ENCODE measurements at regions not wholly inside any gene's neighbourhood (a gene's known extent, or its start where the extent isn't known, plus 50 kb on each side); places are given as distances from the start of the nearest gene placed in this dataset.
"Not testable (repeated sequence)": the region's sequence is repeated elsewhere in the genome, so short reads cannot be mapped to it uniquely, and the experiment has no call there.

DNA sequence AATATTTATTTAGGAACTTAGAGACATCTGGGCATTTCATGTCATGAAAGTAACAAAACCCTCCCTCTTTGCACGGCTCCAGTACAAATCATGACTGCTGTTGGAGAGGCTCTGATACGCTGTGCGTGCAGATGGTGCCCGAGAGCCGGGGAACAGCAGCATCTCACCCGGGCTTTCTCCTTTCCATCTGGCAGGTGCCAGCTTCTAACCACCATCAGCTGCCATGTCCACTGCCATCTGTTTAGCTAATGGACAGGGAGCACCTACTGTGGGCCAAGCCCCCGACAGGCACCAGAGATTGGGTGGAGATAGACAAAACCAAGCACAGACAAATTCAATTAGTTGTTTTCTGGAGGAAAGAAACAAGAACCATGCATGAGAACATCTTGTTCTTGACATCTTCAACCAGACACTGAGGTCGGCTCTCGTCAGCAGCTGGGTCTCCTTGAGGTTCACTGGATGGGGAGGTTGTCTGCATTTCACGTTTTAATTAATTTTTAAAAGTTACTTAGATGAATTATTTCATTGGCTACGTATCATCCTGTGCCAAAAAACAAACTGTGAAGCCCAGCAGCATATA lies 323.7 kb downstream of the THBS2 start:
- DNase-seq: no peak

DNA sequence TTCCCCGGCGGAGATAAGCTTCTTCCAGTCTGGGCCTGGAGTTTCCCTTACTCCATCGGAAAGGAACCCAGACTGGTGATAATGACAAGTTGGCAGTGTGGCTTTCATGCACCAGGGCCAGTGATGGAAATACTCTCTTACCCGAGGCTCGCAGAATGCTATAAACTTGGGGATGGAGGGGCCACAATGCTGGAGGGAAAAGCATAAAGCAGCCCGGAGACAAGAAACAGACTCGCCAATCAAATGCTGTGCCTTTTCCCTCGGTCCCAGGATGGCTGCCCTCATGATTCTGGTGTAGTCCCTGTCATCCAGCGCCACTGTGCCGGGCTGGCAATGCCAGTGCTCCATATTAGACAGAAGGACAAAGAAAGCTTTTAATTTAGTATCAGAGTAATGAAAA lies 325.6 kb downstream of the THBS2 start:
- no peak for DNase-seq

DNA sequence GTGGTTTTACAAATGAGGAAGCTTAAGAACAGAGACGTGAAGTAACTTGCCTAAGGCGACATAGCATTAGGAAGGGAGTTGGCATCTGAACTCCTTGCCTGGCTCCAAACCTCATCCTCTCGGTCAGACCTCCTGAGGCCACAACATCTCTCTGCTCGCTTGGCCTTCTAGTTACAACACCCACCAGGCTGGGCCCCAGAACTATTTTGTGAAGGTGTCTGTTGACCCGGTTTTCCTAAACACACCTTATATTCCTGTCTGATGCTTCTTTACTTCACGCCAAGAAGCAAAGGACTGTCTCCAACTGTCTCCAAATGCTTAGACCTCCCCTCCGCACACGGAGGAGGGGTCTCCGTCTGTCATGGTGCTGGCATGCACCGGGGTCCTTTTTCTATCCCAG lies 326.6 kb downstream of the THBS2 start:
- DNase-seq: no peak

DNA sequence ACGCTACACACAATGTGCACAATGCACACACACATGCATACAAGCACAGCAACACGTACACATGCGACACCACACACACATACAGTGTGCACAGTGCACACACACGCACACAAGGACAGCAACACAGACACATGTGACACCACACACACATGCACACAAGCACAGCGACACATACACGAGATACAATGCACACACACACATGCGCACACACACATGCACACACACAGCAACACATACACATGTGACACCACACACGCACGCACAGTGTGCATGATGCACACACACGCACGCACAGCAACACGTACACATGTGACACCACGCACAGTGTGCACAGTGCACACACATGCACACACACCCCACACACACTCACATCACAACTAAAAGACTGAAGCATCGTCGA lies 327.3 kb downstream of the THBS2 start:
- no peak for DNase-seq

DNA sequence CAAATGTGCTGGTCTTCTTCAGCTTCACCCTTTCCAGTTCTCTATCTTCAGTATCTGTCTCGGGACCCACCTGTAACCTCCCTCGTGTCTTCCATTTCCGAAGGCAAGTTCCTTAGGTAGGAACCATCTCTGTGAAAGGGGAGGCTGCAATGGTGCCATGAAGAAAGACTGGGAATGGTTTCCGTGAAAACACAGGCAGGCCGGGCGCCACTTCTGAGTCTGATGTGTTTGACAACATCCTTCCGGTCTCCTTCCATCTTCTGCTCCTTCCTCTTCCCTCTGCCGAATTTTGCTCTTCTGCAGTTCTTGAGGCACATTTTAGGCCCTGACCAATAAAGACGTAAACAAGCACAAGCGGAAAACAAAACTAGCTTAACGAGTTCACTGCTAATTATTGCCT lies 328.0 kb downstream of the THBS2 start:
- DNase-seq: no peak

DNA sequence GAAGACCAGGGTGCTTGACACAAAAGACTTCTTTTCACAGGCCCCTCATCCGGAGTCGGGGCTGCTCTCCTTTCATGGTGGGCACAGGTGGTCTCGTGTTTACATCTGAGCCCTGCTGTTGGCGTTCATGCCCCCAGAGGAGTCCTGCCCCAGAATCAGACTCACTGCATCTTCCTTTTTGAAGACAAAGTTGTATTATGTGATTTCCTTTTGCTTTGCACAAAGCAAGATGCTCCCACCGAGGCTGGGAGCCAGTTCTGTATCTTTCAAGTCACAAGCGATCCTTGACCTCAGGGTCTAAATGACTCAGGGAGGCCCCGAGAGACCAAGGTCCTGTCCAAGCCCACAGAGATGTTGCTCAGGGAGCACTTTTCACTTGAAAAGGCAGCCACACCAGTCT lies 330.5 kb downstream of the THBS2 start:
- no peak for DNase-seq

DNA sequence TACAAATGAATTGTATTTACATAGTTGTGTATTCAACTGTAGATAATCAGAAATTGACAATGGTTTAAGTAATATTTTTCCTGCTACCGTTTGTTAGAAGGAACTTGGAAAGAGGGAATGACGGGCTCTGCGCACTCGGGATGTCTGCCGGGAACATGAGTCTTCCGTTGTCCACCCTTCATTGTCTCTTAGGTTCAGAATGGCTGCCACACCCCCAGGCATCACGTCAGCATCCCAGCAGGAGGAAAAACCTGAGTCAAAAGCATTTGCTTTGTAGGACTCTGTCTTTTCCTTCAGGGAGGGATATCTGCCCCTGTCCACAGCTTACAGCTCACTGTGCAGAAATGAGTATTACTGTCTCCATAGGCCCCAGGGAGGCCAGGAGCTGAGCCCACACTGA lies 331.2 kb downstream of the THBS2 start:
- DNase-seq: no peak

DNA sequence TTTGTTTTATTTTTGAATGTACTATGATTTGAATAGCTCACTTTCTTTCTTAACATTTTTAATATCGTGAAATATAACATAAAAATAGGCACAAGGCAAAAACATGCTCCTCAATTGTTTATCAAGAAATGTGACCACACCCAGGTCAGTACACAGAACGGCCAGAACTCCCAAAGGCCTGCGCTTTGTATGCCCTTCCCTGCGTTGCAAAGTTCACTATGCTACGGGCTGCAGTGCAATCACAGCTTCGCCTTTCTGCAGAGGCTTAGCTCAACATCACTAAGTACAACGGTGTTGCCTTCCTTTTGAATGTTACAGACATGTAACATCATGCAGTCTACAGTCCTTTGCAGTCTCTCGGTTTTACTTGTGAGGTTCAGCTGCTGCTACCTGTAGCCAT lies 333.4 kb downstream of the THBS2 start:
- no peak for DNase-seq

DNA sequence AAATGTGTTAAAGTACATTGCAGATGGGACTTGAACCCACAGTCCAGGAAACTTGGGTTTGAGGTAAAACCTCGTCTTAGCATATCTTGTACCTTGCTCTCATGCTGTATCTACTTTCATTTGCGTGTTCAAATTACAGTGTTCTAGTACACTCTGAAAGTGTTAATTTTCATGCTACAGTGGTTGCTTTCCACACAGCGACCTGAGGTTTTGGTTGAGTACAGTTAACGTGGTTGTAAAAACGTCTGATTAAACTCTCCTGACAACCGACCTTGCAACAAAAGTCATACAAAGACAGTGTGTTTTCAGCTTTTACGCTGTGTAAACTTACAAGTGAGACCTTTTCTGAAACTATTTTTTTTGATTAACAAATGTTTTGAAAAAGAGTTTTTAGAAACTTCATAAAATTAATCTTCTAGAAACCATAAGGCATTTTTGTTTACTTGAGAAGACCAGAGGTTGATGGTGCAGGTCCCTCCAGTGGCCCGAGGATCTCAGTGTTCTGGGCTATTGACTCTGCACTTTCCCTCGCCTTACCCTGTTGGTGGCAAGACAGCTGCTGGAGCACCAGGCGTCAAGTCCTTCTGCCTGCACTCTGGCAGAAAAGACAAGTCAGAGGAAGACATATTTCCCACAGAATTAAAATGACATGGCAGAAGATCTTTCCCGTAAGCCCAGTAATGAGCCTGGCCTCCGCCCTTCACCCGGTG lies 334.0 kb downstream of the THBS2 start:
- DNase-seq: no peak

DNA sequence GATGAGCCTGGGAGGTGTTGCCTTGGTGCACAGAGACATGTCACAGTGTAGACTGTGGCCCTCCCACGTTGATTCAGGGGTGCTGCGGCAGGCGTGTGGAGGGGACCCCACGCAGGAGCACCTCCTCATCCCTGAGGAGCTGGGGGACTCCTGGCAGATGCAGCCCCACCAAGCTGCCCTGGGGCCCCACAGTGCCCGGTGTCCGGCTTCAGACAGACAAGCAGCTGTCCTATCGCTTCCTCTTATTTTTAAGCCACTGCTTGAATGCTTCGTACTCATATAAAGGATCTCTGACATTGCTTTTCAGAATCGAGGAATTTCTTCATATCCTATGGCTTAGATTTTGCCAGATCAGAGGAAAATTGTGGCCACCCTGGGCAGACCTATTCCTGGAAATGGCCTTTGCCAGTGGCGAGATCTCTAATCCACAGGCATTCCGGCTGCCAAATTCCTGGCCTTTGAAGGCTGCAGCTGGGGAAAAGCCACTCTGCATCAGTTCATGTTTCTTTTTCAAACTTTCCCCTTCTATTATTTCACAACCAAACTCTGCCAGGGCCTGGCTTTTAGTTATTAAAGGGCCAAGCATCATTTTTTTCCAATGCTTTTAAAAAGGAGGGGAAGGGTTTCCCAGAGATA lies 337.0 kb downstream of the THBS2 start:
- no peak for DNase-seq

DNA sequence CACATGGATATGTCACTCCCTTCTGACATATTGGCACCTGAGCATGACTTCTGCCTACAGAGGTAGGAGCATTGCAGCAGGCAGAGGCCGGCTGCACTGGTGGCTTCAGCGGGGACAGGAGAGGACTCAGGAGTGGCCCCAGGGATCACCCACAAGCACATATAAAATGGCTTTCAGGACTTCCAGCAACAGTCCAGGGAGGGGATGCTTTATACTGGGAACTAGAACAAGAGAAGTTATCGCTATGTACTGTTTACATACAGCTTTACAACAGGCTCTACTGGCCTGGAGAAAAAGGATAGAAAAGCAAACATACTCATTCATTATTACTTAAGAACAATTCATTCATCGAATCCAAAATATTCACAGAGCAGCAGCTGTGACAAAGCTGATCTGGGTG lies 337.8 kb downstream of the THBS2 start:
- DNase-seq: no peak

DNA sequence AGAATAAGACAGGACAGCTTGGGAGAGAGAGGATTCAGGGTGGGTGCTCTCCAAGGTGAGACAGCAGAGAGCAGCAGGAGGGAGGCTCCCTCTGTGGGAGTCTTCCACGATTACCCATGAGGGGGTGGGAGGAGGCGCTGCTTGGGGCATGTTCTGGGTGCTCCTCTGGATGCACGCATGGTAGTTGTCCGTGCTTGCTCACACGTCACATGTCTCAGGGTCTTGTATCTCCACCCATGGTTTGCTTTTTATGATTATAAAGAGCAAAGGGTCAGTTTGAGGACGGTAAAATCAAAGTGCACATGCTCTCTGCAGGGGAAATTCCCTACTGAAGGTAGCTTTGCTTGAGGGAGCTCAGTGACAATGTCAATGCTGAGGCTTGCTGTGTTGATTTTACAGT lies 338.4 kb downstream of the THBS2 start:
- DNase-seq: no peak

DNA sequence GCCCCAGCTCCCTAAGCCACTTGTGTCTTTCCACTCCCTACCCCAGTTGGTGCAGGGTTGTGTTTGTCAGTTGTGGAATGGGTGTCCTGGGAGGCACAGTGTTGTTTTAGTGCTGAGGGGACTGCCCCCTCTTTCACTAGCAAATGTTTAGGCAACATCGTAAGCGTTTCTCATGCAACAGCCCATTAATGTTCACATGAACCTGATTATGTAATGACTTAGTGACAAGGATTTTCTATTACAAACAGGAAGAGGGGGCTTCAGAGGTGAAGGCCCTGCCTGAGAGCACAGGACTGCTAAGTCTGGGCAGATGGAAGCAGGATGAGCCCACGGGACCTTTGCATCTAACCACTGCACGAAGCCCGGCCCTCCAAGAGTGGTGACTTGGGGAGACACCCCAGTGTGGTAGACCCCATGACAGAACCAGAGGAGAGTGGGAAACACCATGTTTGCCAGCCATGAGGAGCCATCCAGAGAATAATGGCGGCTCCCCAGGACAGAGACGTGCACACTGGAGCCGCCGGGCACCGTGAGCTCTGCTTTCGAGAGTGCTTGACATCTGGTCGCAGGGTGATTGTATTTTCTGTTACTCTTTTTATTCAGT lies 339.7 kb downstream of the THBS2 start:
- no peak for DNase-seq

DNA sequence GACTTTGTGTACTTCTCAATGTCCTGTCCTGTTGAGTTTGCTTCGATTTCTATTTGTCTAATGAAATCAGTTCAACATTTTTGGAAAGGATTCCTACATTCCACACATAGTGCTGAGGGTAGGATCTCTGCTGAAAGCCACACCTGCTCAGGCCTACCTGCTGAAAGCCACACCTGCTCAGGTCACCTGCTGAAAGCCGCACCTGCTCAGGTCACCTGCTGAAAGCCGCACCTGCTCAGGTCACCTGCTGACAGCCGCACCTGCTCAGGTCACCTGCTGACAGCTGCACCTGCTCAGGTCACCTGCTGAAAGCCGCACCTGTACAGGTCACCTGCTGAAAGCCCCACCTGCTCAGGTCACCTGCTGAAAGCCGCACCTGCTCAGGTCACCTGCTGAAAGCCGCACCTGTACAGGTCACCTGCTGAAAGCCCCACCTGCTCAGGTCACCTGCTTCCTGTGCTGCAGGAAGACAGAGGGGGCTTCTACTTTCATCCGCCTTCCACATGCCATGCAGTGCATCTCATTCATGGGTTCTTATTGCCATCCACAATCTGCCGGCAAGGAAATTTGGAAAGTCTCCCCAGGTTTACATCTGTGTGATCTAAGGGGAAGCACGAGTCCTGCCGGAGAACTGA lies 340.3 kb downstream of the THBS2 start:
- DNase-seq: not testable (repeated sequence)

DNA sequence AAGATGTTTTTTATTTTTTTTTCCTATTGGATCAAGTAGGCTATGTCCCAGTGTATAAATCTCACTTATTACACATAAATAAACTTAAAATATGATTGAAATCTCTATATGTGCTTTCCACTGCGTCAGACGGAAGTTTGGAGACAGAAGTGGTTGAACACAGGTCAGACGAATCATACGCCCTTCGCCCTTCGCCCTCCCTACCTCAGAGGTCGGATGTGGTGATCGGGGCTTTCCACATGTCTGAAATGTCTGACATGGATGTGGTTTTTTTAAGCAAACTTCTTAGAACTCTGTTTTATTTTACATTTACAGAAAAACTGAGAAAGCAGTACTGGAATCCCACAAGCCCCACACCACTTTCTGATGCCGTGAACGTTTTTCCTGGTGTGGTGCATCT lies 344.4 kb downstream of the THBS2 start:
- peak; percentile 20 for DNase-seq

DNA sequence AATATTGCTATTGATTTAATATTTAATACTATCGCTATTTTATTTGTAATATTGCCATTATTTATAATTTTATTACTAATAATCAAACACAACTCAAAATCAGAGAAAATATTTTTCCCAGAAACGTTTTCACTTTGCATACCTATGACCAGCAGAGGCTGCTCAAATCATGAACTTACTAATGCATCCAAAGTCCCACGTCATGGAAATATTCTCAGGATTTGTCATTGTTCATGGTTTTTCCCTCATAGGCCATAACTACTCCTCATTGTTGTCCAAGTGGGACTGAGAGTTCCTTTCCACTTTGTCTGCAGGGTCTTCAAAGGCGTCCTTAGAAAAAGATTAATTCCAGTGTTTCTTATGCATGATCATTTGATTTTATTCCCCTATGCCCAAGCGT lies 344.8 kb downstream of the THBS2 start:
- DNase-seq: no peak

DNA sequence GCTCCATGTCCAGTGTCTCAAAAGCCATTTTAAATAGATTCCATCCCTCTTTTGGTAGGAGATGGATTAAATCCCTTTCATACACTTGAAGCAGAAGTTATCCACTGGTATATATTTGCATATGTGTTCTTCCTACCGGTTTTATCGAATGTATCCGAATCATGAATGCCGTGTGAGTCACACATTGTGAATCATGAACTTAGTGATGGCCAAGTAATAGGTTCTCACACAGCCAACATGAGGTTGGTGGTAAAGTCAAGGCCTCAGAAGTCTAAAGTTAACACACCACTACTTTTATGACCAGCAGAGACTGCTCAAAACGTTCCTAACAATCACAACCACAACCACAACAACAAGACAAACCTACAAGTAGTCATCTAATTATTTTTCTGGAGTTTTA lies 345.5 kb downstream of the THBS2 start:
- no peak for DNase-seq

DNA sequence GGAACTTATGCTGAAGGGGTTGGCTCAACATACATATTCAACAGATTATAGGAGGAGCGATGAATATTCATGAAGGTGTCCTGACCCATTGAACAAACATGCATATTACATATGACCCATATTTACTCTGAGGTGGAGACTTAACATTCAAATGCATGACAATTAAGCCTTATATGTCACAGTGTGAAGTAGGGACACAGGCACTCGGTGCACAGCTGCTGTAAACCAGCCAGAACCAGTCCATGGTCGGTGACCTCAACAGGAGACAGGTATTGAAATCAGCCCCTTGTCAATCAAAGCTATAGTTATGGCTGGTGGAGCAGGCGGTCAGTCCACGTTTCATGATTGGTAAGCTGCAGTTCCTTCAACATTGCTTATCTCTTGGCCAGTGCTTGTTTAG lies 347.3 kb downstream of the THBS2 start:
- no peak for DNase-seq

DNA sequence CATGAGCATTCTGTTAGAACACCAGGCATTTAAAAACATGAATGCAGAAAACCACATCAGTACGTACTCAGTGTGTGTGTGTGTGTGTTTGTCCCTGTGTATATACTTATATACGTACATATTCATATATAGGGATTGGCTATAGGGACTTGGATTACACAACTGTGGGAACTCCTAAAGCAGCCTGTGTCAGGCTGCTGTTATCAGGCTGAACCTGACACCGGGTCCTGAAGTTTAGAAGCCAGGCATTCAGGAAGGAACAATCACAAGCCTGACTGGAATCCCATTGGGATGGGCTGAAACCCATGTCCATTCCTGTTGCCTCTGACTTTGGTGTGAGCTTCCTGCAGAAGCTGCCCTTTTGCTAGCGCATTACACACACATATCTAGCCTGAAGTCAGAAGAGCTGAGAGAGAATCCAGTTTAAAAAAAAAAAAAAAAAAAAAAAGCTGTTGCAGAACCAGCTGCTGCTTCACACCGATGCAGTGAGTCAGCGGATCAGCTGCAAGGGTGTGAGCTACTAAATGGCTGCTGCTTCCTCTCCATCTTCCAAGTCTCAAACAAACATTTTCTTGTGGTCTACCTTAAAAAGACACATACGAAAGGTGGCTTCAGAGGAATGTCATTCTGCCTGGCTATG lies 348.1 kb downstream of the THBS2 start:
- peak; percentile 1 for DNase-seq

DNA sequence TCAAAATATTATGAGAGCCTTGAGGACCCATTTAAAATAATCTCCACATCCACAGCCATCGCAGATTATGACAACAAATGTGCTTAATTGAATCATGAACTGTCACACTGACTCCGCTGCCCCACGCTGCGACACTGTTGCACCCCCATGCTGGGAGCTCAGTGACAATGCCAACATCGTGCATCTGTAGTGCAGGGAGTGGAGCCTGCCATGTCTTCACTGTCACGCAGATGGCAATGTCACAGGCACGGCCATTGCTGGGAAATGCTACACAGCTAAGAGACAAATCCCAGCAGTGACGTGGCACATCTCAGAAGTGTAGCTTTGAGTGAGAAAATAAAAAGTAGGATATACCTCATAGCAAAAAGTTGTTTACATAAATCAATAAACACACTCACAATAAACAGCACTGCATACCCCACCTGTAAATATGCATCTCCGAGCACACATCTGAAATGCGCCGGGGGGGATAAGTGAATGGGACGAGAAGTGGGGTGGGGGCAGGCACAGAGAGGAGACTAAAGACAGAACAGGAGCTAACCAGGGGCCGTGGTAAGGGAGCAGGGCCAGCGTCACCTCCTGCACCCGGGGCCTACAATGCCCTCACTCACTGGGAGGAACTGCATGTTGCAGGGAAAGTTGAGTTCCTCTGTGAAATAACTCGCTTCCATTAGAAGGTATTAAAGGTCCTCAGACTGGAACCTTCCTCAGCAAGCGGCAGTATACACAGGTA lies 349.9 kb downstream of the THBS2 start:
- no peak for DNase-seq

DNA sequence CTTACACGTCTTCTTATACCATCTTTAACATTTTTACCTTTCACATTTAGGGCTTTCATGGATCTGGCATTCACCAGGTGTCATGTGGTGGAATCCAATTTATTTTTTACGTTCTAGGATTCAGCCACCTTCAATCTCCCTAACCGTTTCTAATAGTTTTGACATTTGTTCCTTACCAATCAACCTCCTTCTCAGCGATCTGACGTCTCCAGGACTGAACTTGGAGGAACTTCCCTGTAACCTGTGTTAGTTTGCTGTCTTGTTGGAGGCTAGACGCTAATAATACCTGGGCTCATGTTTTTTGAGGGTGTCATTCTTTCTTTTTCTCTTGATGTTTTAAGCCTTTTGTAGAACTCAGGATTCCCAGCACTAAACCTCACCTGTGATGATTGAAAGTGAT lies 351.6 kb downstream of the THBS2 start:
- no peak for DNase-seq

DNA sequence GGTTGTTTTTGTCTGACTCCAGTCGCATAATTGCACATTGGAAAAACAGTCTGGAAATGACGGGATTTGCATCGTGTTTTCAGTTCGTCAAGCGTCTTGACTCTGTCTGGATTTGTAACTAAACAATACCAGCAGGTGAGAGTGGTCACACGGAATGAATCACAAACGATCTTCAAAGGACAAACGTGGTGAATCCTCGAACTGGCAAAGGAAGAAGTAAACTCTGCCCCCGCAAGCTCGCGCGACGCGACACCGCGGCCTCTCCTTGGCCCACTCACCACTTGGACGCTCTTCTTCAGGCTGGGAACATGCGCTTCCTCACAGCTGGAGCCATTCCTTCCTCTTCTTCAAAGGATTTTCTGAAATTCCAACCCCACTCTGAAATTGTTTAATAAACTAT lies 352.6 kb downstream of the THBS2 start:
- DNase-seq: no peak

DNA sequence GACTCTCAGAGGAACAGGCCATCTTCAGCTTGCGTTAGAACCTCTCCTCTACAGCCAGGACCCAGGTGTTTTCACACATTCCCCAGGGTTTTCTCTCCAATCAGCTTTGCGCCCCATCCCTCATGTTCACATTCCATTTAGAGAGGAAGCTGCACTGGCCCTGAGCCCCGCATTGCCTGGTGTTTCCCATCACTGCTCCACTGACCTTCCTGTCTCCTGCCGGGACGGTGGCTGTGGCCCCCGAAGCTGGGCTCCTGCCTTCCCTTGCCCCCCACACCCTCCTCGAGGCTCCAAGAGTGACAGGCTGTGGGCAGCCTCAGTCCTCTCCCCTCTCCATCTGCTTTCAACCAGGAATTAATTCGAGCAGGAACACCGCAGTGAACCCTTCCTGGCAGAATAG lies 357.3 kb downstream of the THBS2 start:
- no peak for DNase-seq
